Keratinocyte (primary cell): ENCODE measurements at regions not wholly inside any gene's neighbourhood (a gene's known extent, or its start where the extent isn't known, plus 50 kb on each side); places are given as distances from the start of the nearest gene placed in this dataset.

Experiments used
- DNase-seq: peaks from one replicate; pipeline ENCODE4 v3.0.0-alpha.2; 2011; ENCODE audit warnings: low read depth, missing footprints, low spot score
- FAIRE-seq: peaks from 2 replicates; lab custom pipeline; 2011; peaks lifted over from hg19 to GRCh38; lab: Jason Lieb, UNC
- H2AFZ ChIP-seq: 2 replicates; pipeline ENCODE4 v1.6.0; 2012; ENCODE audit warnings: low read length, control low read depth, inconsistent platforms; ENCODE audit not compliant: control insufficient read depth
- H3K27ac ChIP-seq: 2 replicates; pipeline ENCODE4 v1.5.1; 2011; ENCODE audit warnings: low read length; ENCODE audit not compliant: control insufficient read depth, insufficient read depth
- H3K27me3 ChIP-seq: 3 replicates; pipeline ENCODE4 v1.6.0; 2011; ENCODE audit warnings: low read length; ENCODE audit not compliant: control insufficient read depth, insufficient read depth; ENCODE audit errors: extremely low read depth
- H3K36me3 ChIP-seq, 2 experiments: 2 replicates in 1 of 2; 3 replicates in 1 of 2; pipeline ENCODE4 v1.5.1; 2011; ENCODE audit warnings: low read length in 2 of 2, mild to moderate bottlenecking in 1 of 2; ENCODE audit not compliant: control insufficient read depth in 2 of 2, insufficient read depth in 2 of 2; ENCODE audit errors: extremely low read depth in 1 of 2
- H3K4me1 ChIP-seq: 3 replicates; pipeline ENCODE4 v1.5.1; 2011; ENCODE audit warnings: low read length; ENCODE audit not compliant: control insufficient read depth, insufficient read depth; ENCODE audit errors: extremely low read depth
- H3K4me2 ChIP-seq: 3 replicates; pipeline ENCODE4 v1.6.0; 2011; ENCODE audit warnings: low read depth, low read length; ENCODE audit not compliant: control insufficient read depth, insufficient read depth; ENCODE audit errors: extremely low read depth
- H3K4me3 ChIP-seq, 3 experiments: fragments of 200-600 bp in 1 of 3; sonication (generic) in 1 of 3; 2 replicates in 2 of 3; 3 replicates in 1 of 3; pipeline ENCODE4 v1.5.1; 2011 to 2016; ENCODE audit warnings: low read length in 3 of 3, mild to moderate bottlenecking in 3 of 3, control low read depth in 2 of 3, inconsistent platforms in 1 of 3, low read depth in 1 of 3, mixed read lengths in 1 of 3, mixed run types in 1 of 3, moderate library complexity in 1 of 3; ENCODE audit not compliant: control insufficient read depth in 2 of 3, insufficient read depth in 2 of 3; ENCODE audit errors: extremely low read depth in 1 of 3
- H3K79me2 ChIP-seq: 2 replicates; pipeline ENCODE4 v1.6.0; 2012; ENCODE audit warnings: low read length; ENCODE audit not compliant: control insufficient read depth, insufficient read depth
- H3K9ac ChIP-seq: 3 replicates; pipeline ENCODE4 v1.6.0; 2011; ENCODE audit warnings: low read length; ENCODE audit not compliant: control insufficient read depth, insufficient read depth; ENCODE audit errors: extremely low read depth
- H3K9me1 ChIP-seq: 3 replicates; pipeline ENCODE4 v1.6.0; 2011; ENCODE audit warnings: low read length; ENCODE audit not compliant: control insufficient read depth, insufficient read depth; ENCODE audit errors: extremely low read depth
- H3K9me3 ChIP-seq: 2 replicates; pipeline ENCODE4 v1.5.1; 2012; ENCODE audit warnings: low read depth, low read length; ENCODE audit not compliant: control insufficient read depth
- H4K20me1 ChIP-seq: 3 replicates; pipeline ENCODE4 v1.6.0; 2011; ENCODE audit warnings: low read length; ENCODE audit not compliant: control insufficient read depth, insufficient read depth; ENCODE audit errors: extremely low read depth
- CTCF ChIP-seq, 3 experiments: IDR thresholded peaks in 1 of 3; conservative IDR thresholded peaks in 1 of 3; optimal IDR thresholded peaks in 1 of 3; 2 replicates in 2 of 3; 3 replicates in 1 of 3; pipeline versions ENCODE3 to v1.5.1; 2011; ENCODE audit warnings: low read length in 3 of 3, mild to moderate bottlenecking in 3 of 3, moderate library complexity in 2 of 3, control low read depth in 1 of 3, inconsistent platforms in 1 of 3; ENCODE audit not compliant: insufficient read depth in 2 of 3; ENCODE audit errors: extremely low read depth in 1 of 3
- EZH2 ChIP-seq: IDR thresholded peaks from one replicate; pipeline ENCODE4 v1.6.1; 2012; ENCODE audit warnings: inconsistent platforms, mild to moderate bottlenecking, low read length, moderate library complexity
- dilution Hi-C: fragments of 300-500 bp; cut with MboI; formaldehyde crosslinking; loops from one replicate; pipeline ENCODE4 v1.7.0; 2020; ENCODE audit warnings: low sequenced_read_pairs; ENCODE audit not compliant: extremely low pct_ligation_motif_present

GRCh38 chr2:39504790-39505335, 67.8 kb upstream of the MAP4K3 start:
- Histone ChIP-seq H2AFZ (no peak overlapping the region), H3K36me3 (no peaks in the 10 kb centered on the region), H3K4me2 (no peak overlapping the region), H3K9ac (no peak overlapping the region), H3K4me1 (peaks cover 3% of the 10 kb centered on the region), H3K27ac (no peak overlapping the region), H3K27me3 (no peaks in the 10 kb centered on the region), H3K9me1 (no peaks in the 10 kb centered on the region), H3K4me3 (no peak overlapping the region), H3K9me3 (no peaks in the 10 kb centered on the region), H3K79me2 (no peaks in the 10 kb centered on the region), H4K20me1 (no peaks in the 10 kb centered on the region)
- dilution Hi-C loops: no loop called here
- DNase-seq (no peak), FAIRE-seq (no peak)
- no peak for TF ChIP-seq CTCF (optimal IDR thresholded peaks at IDR 0.05 in 1 of 3, IDR thresholded peaks at IDR 0.05 in 1 of 3, conservative IDR thresholded peaks at IDR 0.05 in 1 of 3; ENCODE audit: extremely low read depth in 1 of 3, insufficient read depth in 2 of 3, low read length in 3 of 3)
- TF ChIP-seq EZH2: no peak

GRCh38 chr2:39506215-39506614, 69.1 kb upstream of the MAP4K3 start:
- Histone ChIP-seq H3K4me1 (peaks cover 3% of the 10 kb centered on the region), H4K20me1 (no peaks in the 10 kb centered on the region), H3K4me2 (no peak overlapping the region), H3K27me3 (no peaks in the 10 kb centered on the region), H3K9ac (no peak overlapping the region), H3K79me2 (no peaks in the 10 kb centered on the region), H3K4me3 (no peak overlapping the region), H3K36me3 (no peaks in the 10 kb centered on the region), H2AFZ (no peak overlapping the region), H3K27ac (no peak overlapping the region), H3K9me3 (no peaks in the 10 kb centered on the region), H3K9me1 (no peaks in the 10 kb centered on the region)
- DNase-seq (no peak), FAIRE-seq (no peak)
- dilution Hi-C loops: no loop called here
- TF ChIP-seq EZH2: no peak
- TF ChIP-seq CTCF (optimal IDR thresholded peaks at IDR 0.05 in 1 of 3, IDR thresholded peaks at IDR 0.05 in 1 of 3, conservative IDR thresholded peaks at IDR 0.05 in 1 of 3; ENCODE audit: extremely low read depth in 1 of 3, insufficient read depth in 2 of 3, low read length in 3 of 3): no peak
